BJ (cell line): ENCODE measurements at regions not wholly inside any gene's neighbourhood (a gene's known extent, or its start where the extent isn't known, plus 50 kb on each side); places are given as distances from the start of the nearest gene placed in this dataset.

Experiments used
- CTCF ChIA-PET: fragments of 350-600 bp; formaldehyde crosslinking; extraction: SDS; loops from one replicate; lab custom pipeline; 2021; ENCODE audit warnings: antibody characterized with exemption, inconsistent platforms; lab: Yijun Ruan, JAX
- POLR2A ChIA-PET: fragments of 300-600 bp; sonication (Branson Sonifier 250); formaldehyde crosslinking; extraction: SDS; loops from one replicate; lab custom pipeline; 2021; ENCODE audit warnings: antibody characterized with exemption; lab: Charles Lee
- DNase-seq: peaks from one replicate; pipeline ENCODE4 v3.0.0-alpha.2; 2011; ENCODE audit warnings: low read depth
- H3K27me3 ChIP-seq: 2 replicates; pipeline ENCODE4 v1.6.0; 2011; ENCODE audit warnings: low read length; ENCODE audit not compliant: control insufficient read depth, insufficient read depth
- H3K36me3 ChIP-seq: 2 replicates; pipeline ENCODE4 v1.5.1; 2011; ENCODE audit warnings: low read length; ENCODE audit not compliant: control insufficient read depth, insufficient read depth
- H3K4me3 ChIP-seq: 2 replicates; pipeline ENCODE4 v1.5.1; 2011; ENCODE audit warnings: low read depth, mild to moderate bottlenecking, control low read depth, low read length
- TF ChIP-seq, protein P1 (sequence below): IDR thresholded peaks from 2 replicates; pipeline ENCODE4 v1.5.1; 2011; ENCODE audit warnings: low read depth, mild to moderate bottlenecking, control low read depth, inconsistent platforms, low read length, moderate library complexity; ENCODE audit not compliant: insufficient read depth

DNA sequence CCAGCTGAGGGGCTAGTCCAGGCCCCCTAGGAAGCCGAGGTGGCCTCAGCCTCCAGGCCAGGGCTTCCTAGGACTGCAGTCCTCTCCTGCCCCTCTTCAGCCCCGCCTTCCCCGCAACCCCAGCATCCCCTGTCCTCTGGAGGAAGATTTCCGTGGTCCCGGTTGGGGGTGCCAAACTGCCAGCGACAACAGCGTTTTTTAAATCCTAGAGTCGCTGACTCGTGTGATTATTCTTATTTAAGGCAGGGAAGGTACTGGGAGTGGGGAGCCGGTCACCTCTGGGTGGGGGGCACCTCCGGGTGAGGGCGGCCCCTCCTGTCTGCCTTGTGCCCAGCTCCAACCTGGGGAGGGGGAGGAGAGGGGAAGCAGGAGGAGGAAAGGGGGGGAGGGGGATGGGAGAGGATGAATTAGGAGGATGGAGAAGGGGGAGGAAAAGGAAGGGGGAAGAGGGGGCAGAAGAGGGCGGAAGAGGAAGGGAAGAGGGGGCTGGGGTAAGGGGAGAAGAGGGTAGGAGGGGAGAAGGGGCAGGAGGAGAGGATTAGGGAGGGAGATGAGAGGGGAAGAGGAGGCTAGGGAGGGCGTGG, 173.1 kb upstream of the IER5L start:
- POLR2A ChIA-PET, result no interaction called here
- Histone ChIP-seq H3K4me3 (no peak overlapping the region), H3K27me3 (no peaks in the 10 kb centered on the region), H3K36me3 (no peaks in the 10 kb centered on the region; the same call in 1 of the 2 replicates)
- no peak for DNase-seq
- TF ChIP-seq, protein P1, sequence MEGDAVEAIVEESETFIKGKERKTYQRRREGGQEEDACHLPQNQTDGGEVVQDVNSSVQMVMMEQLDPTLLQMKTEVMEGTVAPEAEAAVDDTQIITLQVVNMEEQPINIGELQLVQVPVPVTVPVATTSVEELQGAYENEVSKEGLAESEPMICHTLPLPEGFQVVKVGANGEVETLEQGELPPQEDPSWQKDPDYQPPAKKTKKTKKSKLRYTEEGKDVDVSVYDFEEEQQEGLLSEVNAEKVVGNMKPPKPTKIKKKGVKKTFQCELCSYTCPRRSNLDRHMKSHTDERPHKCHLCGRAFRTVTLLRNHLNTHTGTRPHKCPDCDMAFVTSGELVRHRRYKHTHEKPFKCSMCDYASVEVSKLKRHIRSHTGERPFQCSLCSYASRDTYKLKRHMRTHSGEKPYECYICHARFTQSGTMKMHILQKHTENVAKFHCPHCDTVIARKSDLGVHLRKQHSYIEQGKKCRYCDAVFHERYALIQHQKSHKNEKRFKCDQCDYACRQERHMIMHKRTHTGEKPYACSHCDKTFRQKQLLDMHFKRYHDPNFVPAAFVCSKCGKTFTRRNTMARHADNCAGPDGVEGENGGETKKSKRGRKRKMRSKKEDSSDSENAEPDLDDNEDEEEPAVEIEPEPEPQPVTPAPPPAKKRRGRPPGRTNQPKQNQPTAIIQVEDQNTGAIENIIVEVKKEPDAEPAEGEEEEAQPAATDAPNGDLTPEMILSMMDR, result no peak
- CTCF ChIA-PET, result interaction anchor here (1.0 kb wide), 1 partner anchor 13 kb away, joined by 3 read pairs; no protein-coding TSS in a partner anchor

DNA sequence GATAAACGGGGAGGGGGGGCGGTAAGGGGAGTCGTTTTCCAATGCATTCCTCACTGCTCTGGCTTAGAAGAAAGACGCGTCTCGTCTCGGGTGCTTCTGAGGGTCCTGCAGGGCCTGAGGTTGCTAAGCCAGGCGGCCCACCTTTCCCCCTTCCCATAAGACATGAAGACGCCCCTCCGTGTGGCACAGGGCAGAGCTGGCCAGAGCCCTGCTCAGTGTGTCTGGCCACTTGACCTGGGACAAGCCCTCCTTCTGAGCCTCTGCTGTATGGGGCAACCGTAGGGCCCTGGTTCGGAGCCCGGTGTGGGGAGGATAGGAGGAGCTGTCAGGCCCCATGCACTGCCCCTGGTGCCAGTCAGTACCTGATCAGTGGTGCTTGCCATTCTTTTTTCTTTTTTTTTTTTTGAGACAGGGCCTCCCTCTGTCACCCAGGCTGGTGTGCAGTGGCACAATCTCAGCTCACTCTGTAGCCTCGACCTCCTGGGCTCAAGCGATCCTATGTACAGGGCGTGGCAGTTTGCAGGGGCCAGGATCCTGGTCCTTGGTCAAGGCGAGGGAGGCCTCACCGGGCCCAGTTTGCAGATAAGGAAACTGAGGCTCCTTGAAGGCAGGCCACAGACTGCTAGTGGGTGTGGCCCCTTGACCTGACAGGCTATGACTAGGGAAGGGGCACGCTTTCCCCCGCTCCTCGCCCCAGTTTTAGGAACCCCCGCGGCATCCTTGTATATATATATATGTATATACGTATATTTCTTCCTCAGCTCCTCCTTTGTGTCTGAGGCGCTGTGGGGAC, 172.3 kb upstream of the IER5L start:
- Histone ChIP-seq H3K4me3 (no peak overlapping the region), H3K27me3 (no peaks in the 10 kb centered on the region), H3K36me3 (no peaks in the 10 kb centered on the region; the same call in 1 of the 2 replicates)
- DNase-seq, result no peak
- CTCF ChIA-PET, result interaction anchor here (1.0 to 1.2 kb wide), 2 partner anchors 12 to 177 kb away, joined by 3 to 4 read pairs; no protein-coding TSS in a partner anchor
- TF ChIP-seq, protein P1, result no peak
- POLR2A ChIA-PET, result no interaction called here

DNA sequence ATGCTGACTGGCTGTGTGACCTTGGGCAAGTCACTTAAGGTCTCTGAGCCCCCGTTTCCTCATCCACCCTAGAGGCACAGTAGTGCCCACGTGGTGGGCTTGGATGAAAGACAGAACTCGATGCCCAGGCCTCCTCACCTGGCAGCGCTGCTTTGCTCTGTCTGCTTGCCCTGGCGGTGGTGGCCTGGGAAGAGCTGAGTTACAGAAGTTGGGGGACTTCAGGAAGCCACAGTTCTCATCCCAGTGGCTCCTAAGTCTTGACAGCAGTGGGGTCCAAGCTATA, 171.5 kb upstream of the IER5L start:
- Histone ChIP-seq H3K36me3 (no peaks in the 10 kb centered on the region; the same call in 1 of the 2 replicates), H3K4me3 (no peak overlapping the region), H3K27me3 (no peaks in the 10 kb centered on the region)
- DNase-seq, result no peak
- TF ChIP-seq, protein P1, result no peak
- POLR2A ChIA-PET, result no interaction called here
- CTCF ChIA-PET, result interaction anchor here (1.2 kb wide), 1 partner anchor 176 kb away, joined by 4 read pairs; no protein-coding TSS in a partner anchor

DNA sequence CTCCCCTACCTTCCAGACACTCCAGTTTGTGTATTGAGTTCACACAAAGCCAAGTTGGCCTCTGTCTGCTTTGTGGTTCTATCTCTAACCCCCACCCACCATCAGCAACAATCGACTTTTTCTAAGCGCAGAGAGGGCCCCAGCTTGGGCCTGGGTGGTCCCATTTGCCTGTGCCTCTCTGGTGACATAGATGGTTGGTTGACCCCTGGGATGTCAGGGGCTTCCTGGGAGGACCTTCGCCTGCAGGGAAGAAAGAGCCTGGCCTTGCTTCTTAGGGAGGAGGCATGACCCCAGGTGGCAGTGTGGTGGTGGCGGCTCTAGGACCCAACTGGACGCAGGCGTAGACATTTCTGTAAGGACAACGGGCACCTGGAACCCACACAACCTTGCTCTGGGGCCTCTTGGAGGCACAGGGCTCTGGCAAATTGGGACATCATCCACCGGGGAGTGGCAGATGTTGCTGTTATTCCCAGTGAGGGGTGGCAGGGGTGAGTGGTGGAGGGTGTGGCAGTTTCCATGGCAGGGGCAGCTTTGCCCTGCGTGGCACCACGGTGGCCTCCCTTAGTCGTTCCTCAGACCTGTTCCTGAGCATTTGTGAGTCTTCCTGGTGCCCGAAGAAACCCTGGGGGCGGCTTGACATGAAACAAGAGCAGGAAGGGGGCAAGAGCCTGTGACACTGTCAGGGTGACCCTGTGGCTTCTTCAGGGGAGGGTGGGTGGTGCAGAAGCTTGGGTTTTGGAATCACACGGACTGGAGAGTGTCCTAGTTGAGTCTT, 171.0 kb upstream of the IER5L start:
- TF ChIP-seq, protein P1, result no peak
- H3K27me3 ChIP-seq, result no peaks in the 10 kb centered on the region
- ChIA-PET POLR2A (no interaction called here), CTCF (no interaction called here)
- no peak for DNase-seq
- H3K4me3 ChIP-seq, result no peak overlapping the region
- H3K36me3 ChIP-seq, result no peaks in the 10 kb centered on the region; the same call in 1 of the 2 replicates
